NCI-H2107 treated with DMSO at 0.1 percent for 48 hours (cell line): ENCODE measurements at regions not wholly inside any gene's neighbourhood (a gene's known extent, or its start where the extent isn't known, plus 50 kb on each side); places are given as distances from the start of the nearest gene placed in this dataset.
"Not testable (repeated sequence)": the region's sequence is repeated elsewhere in the genome, so short reads cannot be mapped to it uniquely, and the experiment has no call there.

ENCODE experiments used
- DNase-seq: peaks from one replicate; lab custom pipeline; 2025; ENCODE audit not compliant: unreplicated experiment; lab: John Stamatoyannopoulos, UW

GRCh38 chr7:152905949-152906348, 146.4 kb downstream of the ACTR3B start:
- DNase-seq = no peak

GRCh38 chr7:152907042-152907761, 147.7 kb downstream of the ACTR3B start:
- DNase-seq = no peak

- no peak for DNase-seq
Measured at GRCh38 chr7:152909280-152909679, 149.7 kb downstream of the ACTR3B start.

DNA sequence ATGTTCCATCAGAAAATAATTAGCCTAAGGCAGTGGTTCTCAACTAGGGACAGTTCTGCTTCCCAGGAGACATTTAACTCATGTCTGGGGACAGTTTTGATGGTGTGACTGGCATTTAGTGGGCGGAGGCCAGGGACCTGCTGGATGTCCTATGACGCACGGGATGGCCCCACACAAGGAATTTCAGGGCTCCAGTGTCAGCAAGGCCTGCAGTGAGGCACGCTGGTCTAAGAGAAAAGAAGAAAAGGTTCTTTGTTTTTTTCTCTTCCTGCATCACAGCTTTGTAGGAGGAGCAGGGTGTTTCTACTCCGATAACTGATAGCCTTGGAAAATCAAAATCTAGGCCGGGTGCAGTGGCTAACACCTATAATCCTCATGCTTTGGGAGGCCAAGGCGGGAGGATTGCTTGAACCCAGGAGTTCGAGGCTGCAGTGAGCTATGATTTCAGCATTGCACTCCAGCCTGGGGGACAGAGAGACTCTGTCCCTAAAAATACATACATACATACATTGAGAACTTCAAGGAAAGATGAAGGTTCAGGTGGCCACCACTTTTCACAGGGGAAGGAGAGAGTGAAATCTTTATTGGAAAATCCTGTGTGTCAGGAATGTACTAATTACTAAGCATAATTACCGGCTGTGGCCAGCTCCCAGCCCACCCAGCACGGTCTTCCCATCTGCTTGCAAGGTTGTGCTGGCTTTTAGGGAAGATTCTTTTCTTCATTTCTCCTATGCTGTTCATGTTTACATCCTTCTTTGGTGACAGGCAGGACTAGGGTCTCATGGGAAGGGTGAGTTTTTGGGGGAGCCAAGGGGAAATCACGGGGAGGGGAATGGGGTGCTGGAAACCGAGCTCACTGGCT, 150.4 kb downstream of the ACTR3B start:
- DNase-seq = no peak

DNA sequence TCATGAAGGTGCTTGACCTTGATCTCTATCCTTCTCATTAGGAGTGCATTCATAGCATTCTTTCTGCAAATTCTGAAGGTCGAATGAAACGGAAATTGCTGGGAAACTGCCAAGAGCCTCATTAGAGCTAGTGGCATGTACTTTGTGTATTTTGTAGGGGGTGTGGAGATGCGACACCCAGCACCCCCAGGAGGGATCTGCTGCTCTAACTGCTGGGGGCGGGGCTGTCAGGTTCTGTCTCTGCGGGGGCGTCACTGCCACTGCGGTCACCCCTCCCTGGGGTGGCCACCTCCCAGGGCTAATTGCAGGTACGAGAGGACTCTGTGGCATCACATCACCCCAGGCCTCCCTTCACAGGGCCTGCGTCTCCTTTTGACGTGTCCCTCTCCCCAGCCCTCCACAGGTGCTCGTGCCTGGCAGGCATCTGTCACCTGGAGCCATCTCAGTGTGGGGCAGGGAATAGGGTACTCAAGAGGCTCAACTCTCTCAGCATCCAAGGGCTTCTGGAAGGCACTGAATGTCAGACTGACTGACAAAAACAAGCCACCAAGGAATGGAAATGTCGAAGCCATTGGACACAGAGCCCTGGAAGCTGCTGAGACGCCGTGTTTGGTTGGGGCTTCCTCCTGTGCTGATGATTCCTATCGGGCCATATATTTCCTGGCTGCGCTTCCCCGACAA, 151.1 kb downstream of the ACTR3B start:
- DNase-seq = peak; percentile 61

DNA sequence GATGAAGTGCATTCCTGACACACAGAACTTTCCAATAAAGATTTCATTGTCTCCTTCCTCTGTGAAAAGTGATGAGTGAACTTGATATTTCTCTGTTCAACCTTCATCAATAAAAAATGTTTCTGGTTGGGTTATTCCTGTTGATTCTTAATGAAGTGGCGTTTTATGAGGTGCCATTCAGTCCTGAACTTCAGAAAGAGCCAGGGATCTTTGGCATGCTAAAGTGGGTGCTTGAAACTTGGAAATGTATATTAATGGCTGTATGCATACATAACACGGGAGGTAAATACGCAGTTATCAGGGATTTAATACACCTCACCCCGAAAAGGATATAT, 151.6 kb downstream of the ACTR3B start:
- no peak for DNase-seq

- DNase-seq = no peak
Measured at GRCh38 chr7:152911922-152912321, 152.4 kb downstream of the ACTR3B start.

DNA sequence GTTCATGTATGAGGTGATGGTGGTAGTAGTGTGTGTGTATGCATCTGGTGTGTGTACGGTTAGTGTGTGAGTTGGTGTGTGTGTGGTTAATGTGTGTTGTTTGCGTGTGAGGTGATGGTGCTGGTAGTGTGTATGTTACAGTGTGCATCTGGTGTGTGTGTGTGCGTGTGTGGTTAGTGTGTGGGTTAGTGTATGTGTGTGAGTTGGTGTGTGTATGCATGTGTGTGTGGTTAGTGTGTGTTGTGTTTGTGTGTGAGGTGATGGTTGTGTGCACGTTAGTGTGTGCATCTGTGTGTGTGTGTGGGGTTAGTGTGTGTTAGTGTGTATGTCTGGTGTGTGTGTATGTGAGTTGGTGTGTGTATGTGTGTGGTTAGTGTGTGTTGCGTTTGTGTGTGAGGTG, 153.0 kb downstream of the ACTR3B start:
- no peak for DNase-seq

GRCh38 chr7:152913492-152913891, 153.9 kb downstream of the ACTR3B start:
- no peak for DNase-seq

DNA sequence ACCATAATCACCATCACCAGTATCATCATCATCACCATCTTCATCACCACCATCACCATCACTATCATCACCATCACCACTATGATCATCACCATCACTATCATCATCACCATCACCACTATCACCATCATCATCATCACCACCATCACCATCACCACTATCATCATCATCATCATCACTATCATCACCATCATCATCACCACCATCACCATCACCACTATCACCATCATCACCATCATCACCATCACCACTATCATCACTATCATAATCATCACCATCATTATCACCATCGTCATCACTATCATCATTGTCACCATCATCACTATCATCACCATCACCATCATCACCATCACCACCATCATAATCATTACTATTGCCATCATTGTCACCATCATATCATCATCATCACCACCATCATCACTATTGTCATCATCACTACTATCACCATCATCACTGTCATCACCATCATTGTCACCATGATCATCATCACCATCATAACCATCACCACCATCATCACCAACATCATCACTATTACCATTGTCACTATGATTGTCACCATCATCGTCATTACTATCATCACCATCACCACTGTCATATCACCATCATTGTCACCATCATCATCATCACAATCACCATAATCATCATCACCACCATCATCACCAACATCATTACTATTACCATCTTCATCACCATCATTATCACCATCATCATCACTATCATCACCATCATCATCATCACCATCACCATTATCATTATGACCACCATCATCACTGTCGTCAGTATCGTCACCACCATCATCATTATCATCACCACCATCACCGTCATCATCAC, 154.7 kb downstream of the ACTR3B start:
- DNase-seq = no peak

DNA sequence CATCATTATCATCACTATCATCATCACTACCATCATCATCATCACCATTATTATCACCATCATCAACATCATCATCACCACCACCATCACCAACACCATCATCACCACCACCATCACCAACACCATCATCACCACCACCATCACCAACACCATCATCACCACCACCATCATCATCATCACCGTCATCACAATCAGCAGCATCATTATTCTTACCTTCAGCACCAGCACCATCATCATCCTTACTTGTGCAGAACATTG, 155.2 kb downstream of the ACTR3B start:
- not testable (repeated sequence) for DNase-seq

DNA sequence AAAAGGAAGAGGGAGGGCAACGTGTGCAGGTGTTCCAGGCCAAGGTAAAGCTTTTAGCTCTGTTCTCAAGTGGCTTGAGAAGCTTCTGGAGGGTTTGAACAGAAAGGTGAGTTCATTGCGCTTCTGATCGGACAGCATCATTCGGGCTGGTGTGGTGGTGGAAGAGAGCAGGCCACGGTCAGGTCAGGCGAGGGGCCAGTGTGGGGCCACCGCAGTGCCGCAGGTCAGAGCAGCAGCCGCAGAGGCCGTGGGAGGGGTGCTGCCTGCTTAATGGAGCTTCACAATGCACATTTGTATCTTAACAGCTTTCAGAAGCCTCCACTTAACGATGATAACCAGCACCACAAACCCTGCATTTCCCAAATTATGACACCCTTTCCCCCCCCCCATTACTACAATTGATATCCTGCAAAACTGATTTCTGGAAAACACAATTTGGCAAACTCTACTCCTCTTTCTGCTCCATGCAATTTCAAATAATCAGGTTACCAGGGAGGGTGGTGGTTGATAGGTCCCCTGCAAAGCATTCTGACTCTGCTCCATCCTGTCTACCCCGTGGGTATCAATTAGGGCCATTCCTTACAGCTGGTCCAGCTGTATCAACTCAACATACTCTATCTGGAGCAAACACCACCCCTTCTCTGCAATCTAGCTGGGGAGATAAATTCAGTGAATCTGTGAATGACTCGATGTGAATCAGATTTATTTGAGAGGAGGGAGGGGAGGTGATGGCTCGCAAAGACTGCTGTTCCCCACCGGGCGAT, 162.9 kb downstream of the ACTR3B start:
- DNase-seq = no peak

DNA sequence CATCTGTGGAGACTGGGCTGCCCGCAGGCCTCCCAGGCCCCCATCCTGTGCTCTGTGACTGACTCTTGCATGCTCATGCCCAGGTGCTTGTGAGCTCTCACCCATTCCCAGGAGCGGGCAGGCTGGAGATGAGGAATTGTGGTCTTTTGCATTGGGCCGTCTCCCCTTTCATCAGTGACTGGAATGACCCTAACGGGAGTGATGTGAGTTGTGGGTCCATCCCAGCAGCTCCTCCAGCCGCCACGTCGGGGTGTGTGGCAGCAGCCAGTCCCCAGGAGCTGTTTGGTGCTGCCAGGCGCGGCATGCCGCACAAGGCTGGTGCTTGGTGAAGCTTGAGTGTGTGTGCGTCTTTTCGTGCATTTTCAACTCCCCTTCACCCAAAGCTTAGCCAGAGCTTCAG, 164.2 kb downstream of the ACTR3B start:
- DNase-seq = no peak

DNA sequence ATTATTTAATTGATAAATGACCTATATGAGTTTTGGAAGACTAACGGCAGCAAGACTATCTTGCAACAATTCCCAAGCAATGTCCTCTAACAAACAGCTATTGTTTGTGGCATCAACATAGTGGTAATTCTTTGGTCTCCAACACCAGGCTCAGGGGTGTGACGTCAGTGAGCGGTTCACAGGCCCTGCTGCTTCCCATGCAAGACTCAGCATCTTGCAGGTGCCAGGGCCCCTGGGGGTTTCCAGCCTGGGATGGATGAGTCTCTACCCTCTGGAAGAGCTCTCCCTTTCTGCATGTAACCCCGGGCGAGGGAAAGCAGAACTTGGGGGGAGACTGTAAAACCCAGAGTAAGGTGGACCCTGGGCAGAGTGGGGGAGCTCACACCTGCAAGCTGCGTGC, 164.7 kb downstream of the ACTR3B start:
- no peak for DNase-seq

DNA sequence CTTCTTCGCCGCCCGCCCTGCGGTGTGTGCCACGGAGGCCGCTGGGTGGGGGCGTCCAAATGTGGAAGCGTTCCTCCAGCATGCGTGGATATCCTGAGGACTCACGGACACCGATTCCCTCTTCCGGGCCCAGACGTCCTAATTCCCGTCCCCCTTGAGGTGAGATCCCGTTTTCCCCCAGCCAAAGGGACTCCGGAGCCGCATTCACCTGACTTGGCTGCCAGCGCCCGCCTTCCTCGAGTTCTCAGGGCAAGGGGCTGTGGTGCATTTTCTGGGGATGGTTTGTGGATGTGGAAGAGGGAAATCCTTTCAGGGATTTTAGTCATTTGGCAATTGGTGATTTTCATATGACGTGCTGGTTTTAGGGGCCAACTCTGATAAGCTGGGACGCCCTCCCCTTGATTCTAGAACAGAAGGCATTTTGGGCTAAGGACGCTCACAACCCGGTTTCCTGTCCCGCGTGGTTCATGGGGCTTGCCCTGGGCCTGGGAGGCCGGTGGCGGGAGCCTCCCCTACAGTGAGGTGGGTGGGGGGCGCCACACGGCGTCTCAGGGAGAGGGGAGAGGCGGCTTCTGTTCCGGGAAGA, 165.4 kb downstream of the ACTR3B start:
- DNase-seq = no peak

DNA sequence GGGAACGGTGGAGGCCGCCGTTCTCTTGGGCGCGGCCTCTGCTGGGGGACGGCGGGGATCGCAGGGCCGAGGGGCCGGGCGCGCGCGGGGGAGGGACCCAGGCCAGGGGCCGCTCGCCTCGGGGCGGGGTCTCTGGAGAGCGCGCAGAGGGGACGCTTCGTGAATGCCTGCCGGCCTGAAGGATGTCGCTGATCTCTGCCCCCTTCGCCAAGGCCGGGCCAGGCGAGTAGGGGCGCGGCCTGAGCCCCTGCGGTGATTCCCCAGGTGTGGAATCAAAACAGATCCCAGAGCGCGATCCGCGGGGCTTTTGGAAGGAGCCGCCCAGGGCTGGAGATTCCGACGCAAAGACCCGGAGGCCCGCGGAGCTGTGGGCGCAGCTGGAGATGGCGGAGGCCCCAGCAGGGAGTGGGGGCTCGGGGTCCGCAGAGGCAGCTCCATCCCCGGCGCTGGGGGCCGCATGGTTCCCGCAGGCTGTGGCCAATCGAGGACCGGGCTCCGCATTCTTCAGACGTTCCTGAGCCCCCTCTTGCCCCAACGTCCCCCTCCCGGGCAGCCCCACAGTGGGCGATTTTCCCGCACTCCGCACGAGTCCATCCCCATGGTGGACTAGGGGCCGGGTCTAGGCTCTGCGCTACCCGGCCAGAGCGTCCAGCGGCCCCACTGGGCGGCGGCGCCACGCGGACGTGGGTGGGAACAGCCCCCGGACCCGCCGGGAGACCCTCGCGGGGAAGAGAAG, 166.0 kb downstream of the ACTR3B start:
- DNase-seq = no peak

DNA sequence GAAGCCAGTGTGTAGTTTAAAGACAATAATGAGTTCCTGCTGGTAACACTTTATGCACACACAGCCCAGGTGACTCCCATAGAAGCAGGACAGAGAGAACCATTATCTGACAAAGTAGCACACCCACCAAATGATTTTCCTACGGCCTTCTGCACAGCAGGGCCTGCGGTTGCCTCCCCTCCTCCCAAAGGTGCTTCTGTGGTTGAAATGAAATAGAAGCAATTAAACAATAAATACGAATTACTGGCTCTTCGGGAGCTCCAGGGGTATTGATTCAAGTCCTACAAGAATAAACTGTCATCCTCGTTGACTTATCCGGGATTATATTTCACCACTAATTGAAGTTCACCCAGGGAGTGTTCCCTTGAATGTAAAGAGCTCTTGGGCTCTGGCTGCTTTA, 172.1 kb downstream of the ACTR3B start:
- peak; percentile 99 for DNase-seq

DNA sequence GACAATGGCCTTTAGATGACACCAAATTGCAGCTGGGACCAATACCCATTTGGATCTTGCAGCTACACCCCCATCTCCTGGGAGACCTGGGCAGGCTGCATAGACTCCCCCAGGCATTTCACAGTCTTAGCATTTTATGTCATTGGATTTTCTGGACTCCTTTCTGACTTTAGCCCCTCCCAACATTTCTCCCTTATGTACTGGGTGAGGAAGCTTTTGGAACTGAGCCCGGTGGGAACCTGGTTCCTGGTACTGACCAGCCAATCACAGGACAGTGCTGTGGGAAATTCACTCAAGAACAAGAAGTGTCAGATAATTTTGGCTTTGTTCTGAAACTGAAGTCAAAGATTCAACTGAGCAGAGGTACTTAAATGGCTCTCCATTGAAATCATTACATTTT, 177.7 kb downstream of the ACTR3B start:
- DNase-seq = no peak

- not testable (repeated sequence) for DNase-seq
Measured at GRCh38 chr7:152946616-152947015, 187.1 kb downstream of the ACTR3B start.

- DNase-seq = no peak
Measured at GRCh38 chr7:152947686-152948085, 188.1 kb downstream of the ACTR3B start.
